H9 (cell line): ENCODE measurements at regions not wholly inside any gene's neighbourhood (a gene's known extent, or its start where the extent isn't known, plus 50 kb on each side); places are given as distances from the start of the nearest gene placed in this dataset.

Source experiments
- DNase-seq: peaks from one replicate; pipeline ENCODE4 v3.0.0-alpha.2; 2017
- H2AFZ ChIP-seq: one replicate; pipeline ENCODE4 v1.6.1; 2013; ENCODE audit warnings: mild to moderate bottlenecking, low read length, control low read depth, moderate library complexity
- H2AK5ac ChIP-seq: 2 replicates; pipeline ENCODE4 v1.6.1; 2013; ENCODE audit warnings: low read length, control low read depth, mixed read lengths; ENCODE audit not compliant: insufficient read length
- H2BK120ac ChIP-seq: one replicate; pipeline ENCODE4 v1.6.1; 2013; ENCODE audit warnings: low read depth, mild to moderate bottlenecking, low read length, control low read depth, inconsistent platforms; ENCODE audit not compliant: poor library complexity, severe bottlenecking
- H2BK12ac ChIP-seq: 2 replicates; pipeline ENCODE4 v1.6.1; 2013; ENCODE audit warnings: low read length, control low read depth, mixed read lengths, low read depth; ENCODE audit not compliant: insufficient read length
- H2BK15ac ChIP-seq: 2 replicates; pipeline ENCODE4 v1.6.1; 2013; ENCODE audit warnings: low read depth, low read length, control low read depth
- H2BK20ac ChIP-seq: one replicate; pipeline ENCODE4 v1.6.1; 2013; ENCODE audit warnings: low read depth, mild to moderate bottlenecking, low read length, control low read depth, inconsistent platforms; ENCODE audit not compliant: poor library complexity, severe bottlenecking
- H2BK5ac ChIP-seq: 2 replicates; pipeline ENCODE4 v1.6.1; 2013; ENCODE audit warnings: low read length, control low read depth, mixed read lengths; ENCODE audit not compliant: insufficient read length
- H3K14ac ChIP-seq: 2 replicates; pipeline ENCODE4 v1.6.1; 2013; ENCODE audit warnings: low read length, control low read depth; ENCODE audit not compliant: insufficient read depth
- H3K18ac ChIP-seq: 2 replicates; pipeline ENCODE4 v1.6.1; 2013; ENCODE audit warnings: low read depth, mild to moderate bottlenecking, mixed read lengths, low read length, control low read depth; ENCODE audit not compliant: insufficient read length
- H3K23ac ChIP-seq: 2 replicates; pipeline ENCODE4 v1.6.1; 2013; ENCODE audit warnings: low read length, control low read depth, mixed read lengths, low read depth; ENCODE audit not compliant: insufficient read length
- H3K23me2 ChIP-seq: 2 replicates; pipeline ENCODE4 v1.6.1; 2013; ENCODE audit warnings: low read depth, mild to moderate bottlenecking, mixed read lengths, low read length, control low read depth; ENCODE audit not compliant: insufficient read length, poor library complexity, severe bottlenecking
- H3K27ac ChIP-seq: 2 replicates; pipeline ENCODE4 v1.5.1; 2013; ENCODE audit warnings: low read length, control low read depth, mixed read lengths, low read depth; ENCODE audit not compliant: insufficient read length
- H3K27me3 ChIP-seq: 2 replicates; pipeline ENCODE4 v1.6.1; 2013; ENCODE audit warnings: low read length, control low read depth, inconsistent platforms; ENCODE audit not compliant: insufficient read depth
- H3K4ac ChIP-seq: 2 replicates; pipeline ENCODE4 v1.6.1; 2013; ENCODE audit warnings: low read depth, mild to moderate bottlenecking, control low read depth, inconsistent platforms, low read length, moderate library complexity
- H3K4me1 ChIP-seq: 2 replicates; pipeline ENCODE4 v1.6.1; 2013; ENCODE audit warnings: low read length, control low read depth, inconsistent platforms; ENCODE audit not compliant: insufficient read depth
- H3K4me2 ChIP-seq: 2 replicates; pipeline ENCODE4 v1.6.1; 2013; ENCODE audit warnings: low read length, control low read depth, mixed read lengths; ENCODE audit not compliant: insufficient read length, insufficient read depth
- H3K56ac ChIP-seq: 2 replicates; pipeline ENCODE4 v1.6.1; 2013; ENCODE audit warnings: low read depth, mild to moderate bottlenecking, mixed read lengths, low read length, control low read depth; ENCODE audit not compliant: insufficient read length
- H3K79me1 ChIP-seq: 2 replicates; pipeline ENCODE4 v1.6.1; 2013; ENCODE audit warnings: low read depth, mild to moderate bottlenecking, moderate library complexity, low read length, control low read depth, inconsistent platforms; ENCODE audit not compliant: insufficient read depth, poor library complexity, severe bottlenecking
- H3K79me2 ChIP-seq: 2 replicates; pipeline ENCODE4 v1.6.1; 2013; ENCODE audit warnings: low read length, control low read depth, inconsistent platforms; ENCODE audit not compliant: insufficient read depth
- H3K9ac ChIP-seq: 2 replicates; pipeline ENCODE4 v1.6.1; 2013; ENCODE audit warnings: low read length, control low read depth, mixed read lengths; ENCODE audit not compliant: insufficient read length; ENCODE audit errors: extremely low read depth
- H3K9me3 ChIP-seq: one replicate; pipeline ENCODE4 v1.6.1; 2013; ENCODE audit warnings: low read depth, low read length, inconsistent platforms; ENCODE audit not compliant: control insufficient read depth
- H3T11ph ChIP-seq: one replicate; pipeline ENCODE4 v1.6.1; 2013; ENCODE audit warnings: mild to moderate bottlenecking, low read length, control low read depth, inconsistent platforms
- H4K20me1 ChIP-seq: one replicate; pipeline ENCODE4 v1.6.1; 2013; ENCODE audit not compliant: control insufficient read depth, insufficient read length, insufficient read depth
- H4K5ac ChIP-seq: 2 replicates; pipeline ENCODE4 v1.6.1; 2013; ENCODE audit warnings: low read depth, mild to moderate bottlenecking, mixed read lengths, low read length, control low read depth; ENCODE audit not compliant: insufficient read length
- H4K8ac ChIP-seq: replicated peaks from 2 replicates; pipeline ENCODE4 v1.6.1; 2013; ENCODE audit warnings: low read length, control low read depth, mixed read lengths, low read depth; ENCODE audit not compliant: insufficient read length
- H4K91ac ChIP-seq: 2 replicates; pipeline ENCODE4 v1.6.1; 2013; ENCODE audit warnings: low read depth, mild to moderate bottlenecking, moderate library complexity, mixed read lengths, low read length, control low read depth; ENCODE audit not compliant: insufficient read length
- H3K27ac Mint-ChIP-seq, 3 experiments: 2 replicates in 2 of 3; 3 replicates in 1 of 3; pipeline ENCODE4 v1.8.0; 2020 to 2021; ENCODE audit warnings: mixed read lengths in 3 of 3, mild to moderate bottlenecking in 1 of 3, moderate library complexity in 1 of 3
- H3K27me3 Mint-ChIP-seq: 2 replicates; pipeline ENCODE4 v1.8.0; 2021; ENCODE audit warnings: low read depth, mild to moderate bottlenecking, moderate library complexity, mixed read lengths
- H3K36me3 Mint-ChIP-seq, 3 experiments: 2 replicates in 2 of 3; 3 replicates in 1 of 3; pipeline ENCODE4 v1.8.0; 2020 to 2021; ENCODE audit warnings: low read depth in 3 of 3, mixed read lengths in 3 of 3; ENCODE audit not compliant: insufficient read depth in 1 of 3
- H3K4me1 Mint-ChIP-seq, 2 experiments: 2 replicates each; pipeline ENCODE4 v1.8.0; 2020; ENCODE audit warnings: mixed read lengths in 2 of 2
- H3K4me3 Mint-ChIP-seq, 2 experiments: 2 replicates in 1 of 2; 3 replicates in 1 of 2; pipeline ENCODE4 v1.8.0; 2020 to 2021; ENCODE audit warnings: mild to moderate bottlenecking in 2 of 2, mixed read lengths in 2 of 2, moderate library complexity in 1 of 2
- H3K9me3 Mint-ChIP-seq, 2 experiments: 2 replicates in 1 of 2; 3 replicates in 1 of 2; pipeline ENCODE4 v1.8.0; 2020; ENCODE audit warnings: mild to moderate bottlenecking in 2 of 2, mixed read lengths in 2 of 2, moderate library complexity in 1 of 2
- CTCF ChIP-seq: fragments of 200-600 bp; sonication (generic); conservative IDR thresholded peaks from 3 replicates; pipeline ENCODE4 v1.8.0; 2021; ENCODE audit warnings: antibody characterized with exemption, mild to moderate bottlenecking
- WGBS: extraction: QIAGEN DNeasy Blood & Tissue Kit; methylation state at CpG from one replicate; pipeline ENCODE4 v1.1.7; 2013; ENCODE audit warnings: missing lambda C conversion rate, low lambda C conversion rate, mixed read lengths; ENCODE audit not compliant: insufficient read length; ENCODE audit errors: extremely low coverage; 5-methylcytosine and 5-hydroxymethylcytosine counted together

- peaks cover 25 to 28% of the 10 kb centered on the region in 2 experiments for H3K9me3 Mint-ChIP-seq
- Histone ChIP-seq H4K20me1 (no peaks in the 10 kb centered on the region), H3K4ac (no peak overlapping the region), H3K14ac (no peak overlapping the region), H3K4me2 (no peak overlapping the region), H3K27ac (no peak overlapping the region), H3K18ac (no peak overlapping the region), H3K9me3 (no peaks in the 10 kb centered on the region), H3K79me1 (no peaks in the 10 kb centered on the region), H3K4me1 (no peaks in the 10 kb centered on the region), H3T11ph (no peak overlapping the region), H2AFZ (no peak overlapping the region), H4K91ac (no peak overlapping the region), H2BK120ac (no peak overlapping the region), H2AK5ac (no peak overlapping the region), H2BK5ac (no peak overlapping the region), H3K23ac (no peak overlapping the region), H4K5ac (no peak overlapping the region), H3K23me2 (no peaks in the 10 kb centered on the region), H3K9ac (no peak overlapping the region), H4K8ac (no peak overlapping the region), H3K27me3 (no peaks in the 10 kb centered on the region), H3K56ac (no peak overlapping the region), H2BK12ac (no peak overlapping the region), H3K79me2 (no peaks in the 10 kb centered on the region), H2BK20ac (no peak overlapping the region), H2BK15ac (no peak overlapping the region)
- TF ChIP-seq CTCF: no peak
- no CpG with 5 or more reads among the region's 1 CpG for WGBS
- no peak for DNase-seq
- no peak overlapping the region for H3K4me3 Mint-ChIP-seq
- H3K4me1 Mint-ChIP-seq: no peaks in the 10 kb centered on the region
- no peaks in the 10 kb centered on the region for H3K27me3 Mint-ChIP-seq
- no peak overlapping the region for H3K27ac Mint-ChIP-seq
- peaks cover 4 to 24% (median 5%) of the 10 kb centered on the region in 3 experiments; a peak in 6 of 7 replicates for H3K36me3 Mint-ChIP-seq
These were observed 73.1 kb upstream of the RGS21 start for GRCh38 chr1:192243721-192244120.
